ENCODE measurements at regions not wholly inside any gene's neighbourhood (a gene's known extent, or its start where the extent isn't known, plus 50 kb on each side); places are given as distances from the start of the nearest gene placed in this dataset.

DNA sequence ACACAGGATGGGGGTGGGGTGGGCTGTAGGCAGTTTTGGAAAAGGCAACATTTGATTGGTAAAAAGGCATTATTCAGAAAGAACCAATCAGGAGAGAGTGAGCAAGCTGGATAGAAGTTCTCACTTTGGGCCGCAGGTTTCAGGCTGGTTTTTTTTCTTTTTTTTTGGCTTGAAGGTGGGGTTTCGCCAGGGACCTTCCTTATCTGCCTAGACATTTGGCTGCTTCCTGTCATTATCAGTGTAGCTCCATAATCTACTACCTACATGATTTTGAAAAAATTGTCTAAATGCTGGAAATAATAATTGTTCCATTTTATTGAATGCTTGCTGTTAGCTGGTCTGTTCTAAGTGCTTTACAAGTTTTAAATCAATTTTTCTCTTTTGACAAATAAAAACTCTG lies 649.0 kb downstream of the TMTC2 start:
- DNase-seq (ENCODE audit: low read depth): no peak
- H3K4me3 ChIP-seq (ENCODE audit: low read depth, low read length): no peak overlapping the region
- TF ChIP-seq, protein P1, sequence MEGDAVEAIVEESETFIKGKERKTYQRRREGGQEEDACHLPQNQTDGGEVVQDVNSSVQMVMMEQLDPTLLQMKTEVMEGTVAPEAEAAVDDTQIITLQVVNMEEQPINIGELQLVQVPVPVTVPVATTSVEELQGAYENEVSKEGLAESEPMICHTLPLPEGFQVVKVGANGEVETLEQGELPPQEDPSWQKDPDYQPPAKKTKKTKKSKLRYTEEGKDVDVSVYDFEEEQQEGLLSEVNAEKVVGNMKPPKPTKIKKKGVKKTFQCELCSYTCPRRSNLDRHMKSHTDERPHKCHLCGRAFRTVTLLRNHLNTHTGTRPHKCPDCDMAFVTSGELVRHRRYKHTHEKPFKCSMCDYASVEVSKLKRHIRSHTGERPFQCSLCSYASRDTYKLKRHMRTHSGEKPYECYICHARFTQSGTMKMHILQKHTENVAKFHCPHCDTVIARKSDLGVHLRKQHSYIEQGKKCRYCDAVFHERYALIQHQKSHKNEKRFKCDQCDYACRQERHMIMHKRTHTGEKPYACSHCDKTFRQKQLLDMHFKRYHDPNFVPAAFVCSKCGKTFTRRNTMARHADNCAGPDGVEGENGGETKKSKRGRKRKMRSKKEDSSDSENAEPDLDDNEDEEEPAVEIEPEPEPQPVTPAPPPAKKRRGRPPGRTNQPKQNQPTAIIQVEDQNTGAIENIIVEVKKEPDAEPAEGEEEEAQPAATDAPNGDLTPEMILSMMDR (conservative IDR thresholded peaks at IDR 0.05; ENCODE audit: low read depth, low read length): no peak

DNA sequence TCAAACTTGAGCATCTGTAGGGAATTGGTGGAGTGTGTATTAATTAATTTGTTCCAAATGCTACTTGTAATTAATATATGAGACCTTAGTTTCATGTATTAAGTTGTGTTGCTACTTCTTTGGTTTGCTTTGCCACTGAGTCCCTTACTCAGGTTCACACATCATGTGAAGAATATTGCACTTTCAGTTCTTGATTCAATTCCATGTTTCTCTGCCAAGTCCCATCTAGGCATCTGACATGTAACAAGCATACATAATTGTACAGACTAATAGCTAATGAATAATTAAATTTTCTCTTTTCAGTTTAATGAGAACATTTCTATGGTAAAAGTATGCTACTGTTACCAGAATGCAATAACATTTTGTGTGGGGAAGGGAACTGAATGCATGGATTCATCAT lies 640.0 kb downstream of the TMTC2 start:
- no peak overlapping the region for H3K4me3 ChIP-seq (ENCODE audit: low read depth, low read length)
- TF ChIP-seq, protein P1 (conservative IDR thresholded peaks at IDR 0.05; ENCODE audit: low read depth, low read length): no peak
- DNase-seq (ENCODE audit: low read depth): no peak

DNA sequence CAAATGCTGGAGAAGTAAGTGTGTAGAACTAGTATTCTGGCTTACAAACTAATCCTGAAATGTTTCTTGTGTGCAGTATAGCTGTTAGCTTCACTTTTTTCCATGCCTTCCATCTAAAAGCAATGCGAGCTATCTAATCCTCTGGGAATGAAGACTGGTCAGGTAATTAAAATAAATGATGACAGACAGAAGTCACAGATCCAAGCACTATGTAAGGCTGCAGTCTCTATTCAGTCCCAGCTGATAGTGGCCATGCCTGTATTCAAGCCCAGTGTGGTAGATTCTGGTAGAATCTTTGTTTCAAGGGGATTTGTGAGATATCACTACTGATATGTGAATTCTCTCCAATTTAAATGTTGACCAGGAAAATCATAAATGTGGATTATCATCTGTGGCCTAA lies 637.2 kb downstream of the TMTC2 start:
- TF ChIP-seq, protein P1 (conservative IDR thresholded peaks at IDR 0.05; ENCODE audit: low read depth, low read length): no peak
- no peak for DNase-seq (ENCODE audit: low read depth)
- no peak overlapping the region for H3K4me3 ChIP-seq (ENCODE audit: low read depth, low read length)

DNA sequence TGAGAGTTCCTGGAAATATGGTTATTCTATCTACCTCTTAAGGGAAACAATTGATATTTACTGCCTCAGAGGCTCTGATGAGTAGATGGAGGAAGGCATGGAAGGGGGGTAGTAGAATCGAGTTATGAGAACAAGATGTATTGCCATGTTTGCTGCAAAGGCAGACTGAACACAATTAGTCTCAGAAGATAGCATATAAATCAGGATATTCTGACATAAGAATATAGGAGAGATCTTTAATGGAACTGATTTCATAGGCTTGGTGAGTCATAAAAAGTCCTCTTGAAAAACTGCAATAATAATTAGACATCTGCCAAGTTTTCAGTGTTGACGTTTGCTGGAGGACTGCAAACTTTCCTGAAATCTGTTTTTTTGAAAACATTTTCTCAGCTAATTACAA lies 636.1 kb downstream of the TMTC2 start:
- TF ChIP-seq, protein P1 (conservative IDR thresholded peaks at IDR 0.05; ENCODE audit: low read depth, low read length): no peak
- no peak overlapping the region for H3K4me3 ChIP-seq (ENCODE audit: low read depth, low read length)
- DNase-seq (ENCODE audit: low read depth): no peak

DNA sequence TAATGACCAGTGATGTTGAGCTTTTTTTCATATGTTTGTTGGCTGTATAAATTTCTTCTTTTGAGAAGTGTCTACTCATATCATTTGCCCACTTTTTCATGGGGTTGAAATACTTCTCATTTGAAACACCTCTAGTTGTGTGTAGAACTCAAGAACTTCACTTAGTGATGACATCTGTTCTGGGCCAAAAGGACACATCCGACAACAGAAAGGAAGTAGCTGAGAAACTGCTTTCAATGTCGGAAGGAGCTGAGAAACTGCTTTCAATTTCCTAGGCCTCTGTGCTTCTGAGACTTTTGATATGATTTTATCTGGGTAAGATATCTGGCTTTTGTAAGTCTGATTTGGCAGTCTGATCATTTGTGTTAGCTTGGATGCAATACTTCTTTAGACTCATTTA lies 635.3 kb downstream of the TMTC2 start:
- TF ChIP-seq, protein P1 (conservative IDR thresholded peaks at IDR 0.05; ENCODE audit: low read depth, low read length): no peak
- H3K4me3 ChIP-seq (ENCODE audit: low read depth, low read length): no peak overlapping the region
- DNase-seq (ENCODE audit: low read depth): no peak

DNA sequence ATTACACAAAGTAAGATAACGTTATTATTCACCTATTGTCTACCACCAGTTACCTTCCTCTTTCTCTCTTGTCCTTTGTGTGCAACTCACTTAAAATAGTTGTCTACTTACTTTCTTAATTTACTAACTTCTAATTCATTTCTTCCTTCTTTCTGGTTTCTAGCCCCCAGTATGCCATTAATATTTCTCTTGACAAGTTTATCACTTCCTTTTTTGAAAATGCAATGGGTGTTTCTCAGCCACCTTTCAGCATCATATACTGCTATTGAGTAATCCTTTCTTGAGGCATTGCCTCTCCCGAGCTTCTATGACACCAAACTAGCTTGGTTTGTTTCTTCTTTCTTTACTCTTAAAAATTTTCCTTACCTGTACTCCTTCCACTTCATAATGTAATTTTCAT lies 633.6 kb downstream of the TMTC2 start:
- no peak overlapping the region for H3K4me3 ChIP-seq (ENCODE audit: low read depth, low read length)
- TF ChIP-seq, protein P1 (conservative IDR thresholded peaks at IDR 0.05; ENCODE audit: low read depth, low read length): no peak
- no peak for DNase-seq (ENCODE audit: low read depth)

DNA sequence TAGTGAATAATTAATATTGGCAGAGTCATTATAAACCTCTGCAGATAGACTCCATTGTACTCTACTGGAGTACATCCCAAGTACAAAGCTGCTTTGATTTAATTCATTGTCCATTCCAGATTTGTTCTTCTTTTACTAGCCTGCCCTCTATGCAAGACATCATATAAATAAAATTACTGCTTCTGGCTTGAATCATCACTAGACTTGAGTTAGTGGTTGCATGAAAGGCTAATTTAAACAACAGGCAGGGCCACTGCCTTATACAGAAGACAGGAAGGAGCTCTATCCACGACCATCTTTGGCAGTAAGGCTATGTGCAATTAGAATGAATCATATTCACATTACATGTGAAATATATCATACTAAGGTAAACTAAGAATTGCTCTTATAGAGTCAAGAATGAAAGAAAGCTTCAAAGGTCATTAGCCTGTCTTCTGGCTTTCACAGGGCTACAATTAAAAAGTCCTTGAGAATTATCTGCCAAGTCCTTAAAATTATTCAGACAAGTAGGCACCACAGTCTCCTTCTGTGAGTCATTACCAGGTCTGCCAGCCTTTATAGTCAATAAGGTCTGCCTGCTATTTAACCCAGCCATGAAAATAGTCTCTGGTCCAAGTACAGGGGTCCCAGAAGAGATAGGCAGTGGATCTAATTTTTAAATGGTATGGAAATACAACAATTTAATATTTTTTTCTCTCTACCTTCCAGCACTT lies 631.8 kb downstream of the TMTC2 start:
- no peak for DNase-seq (ENCODE audit: low read depth)
- H3K4me3 ChIP-seq (ENCODE audit: low read depth, low read length): no peak overlapping the region
- TF ChIP-seq, protein P1 (conservative IDR thresholded peaks at IDR 0.05; ENCODE audit: low read depth, low read length): no peak

All from epithelial cell of proximal tubule (primary cell).